Stimulated activated CD8-positive, alpha-beta memory T cell treated with anti-CD3 and anti-CD28 coated beads, Interleukin-15, amount 100 ng/mL, for 48 hours (primary cell): ENCODE measurements at regions not wholly inside any gene's neighbourhood (a gene's known extent, or its start where the extent isn't known, plus 50 kb on each side); places are given as distances from the start of the nearest gene placed in this dataset.
"Not testable (repeated sequence)": the region's sequence is repeated elsewhere in the genome, so short reads cannot be mapped to it uniquely, and the experiment has no call there.

Experiments
- DNase-seq, 2 donors: peaks; one replicate each; pipeline ENCODE4 v3.0.0-alpha.2; 2020; ENCODE audit warnings: low read depth in 2 of 2

GRCh38 chr1:5140136-5140535, 485.7 kb downstream of the AJAP1 start:
- DNase-seq, result no peak

- DNase-seq, result no peak
These were observed 475.4 kb downstream of the AJAP1 start for GRCh38 chr1:5129746-5130355.

- DNase-seq, result no peak
These were observed 470.8 kb downstream of the AJAP1 start for GRCh38 chr1:5125208-5125607.

GRCh38 chr1:5120559-5120958, 466.1 kb downstream of the AJAP1 start:
- no peak for DNase-seq

GRCh38 chr1:5119366-5120234, 465.2 kb downstream of the AJAP1 start:
- DNase-seq, result no peak

GRCh38 chr1:5118771-5119170, 464.4 kb downstream of the AJAP1 start:
- not testable (repeated sequence) for DNase-seq

- DNase-seq, result not testable (repeated sequence)
These were observed 463.9 kb downstream of the AJAP1 start for GRCh38 chr1:5118292-5118691.

GRCh38 chr1:5111581-5111980, 457.2 kb downstream of the AJAP1 start:
- DNase-seq, result no peak

GRCh38 chr1:5110508-5110907, 456.1 kb downstream of the AJAP1 start:
- DNase-seq, result no peak

GRCh38 chr1:5109633-5110032, 455.2 kb downstream of the AJAP1 start:
- DNase-seq, result no peak

GRCh38 chr1:5108740-5109139, 454.3 kb downstream of the AJAP1 start:
- DNase-seq, result no peak

- DNase-seq, result no peak
These were observed 451.3 kb downstream of the AJAP1 start for GRCh38 chr1:5105744-5106143.

- no peak for DNase-seq
These were observed 445.1 kb downstream of the AJAP1 start for GRCh38 chr1:5099558-5099957.

- DNase-seq, result no peak
These were observed 444.6 kb downstream of the AJAP1 start for GRCh38 chr1:5098981-5099385.

- no peak for DNase-seq
These were observed 438.6 kb downstream of the AJAP1 start for GRCh38 chr1:5093042-5093441.

- DNase-seq, result no peak
These were observed 430.3 kb downstream of the AJAP1 start for GRCh38 chr1:5084676-5085075.

- DNase-seq, result no peak
These were observed 412.8 kb downstream of the AJAP1 start for GRCh38 chr1:5067246-5067645.

GRCh38 chr1:5053744-5054143, 399.3 kb downstream of the AJAP1 start:
- DNase-seq, result no peak

- DNase-seq, result no peak
These were observed 374.7 kb downstream of the AJAP1 start for GRCh38 chr1:5029136-5029535.

- no peak for DNase-seq
These were observed 357.8 kb downstream of the AJAP1 start for GRCh38 chr1:5012249-5012648.

- no peak for DNase-seq
These were observed 356.2 kb downstream of the AJAP1 start for GRCh38 chr1:5010656-5011055.

- DNase-seq, result no peak
These were observed 355.8 kb downstream of the AJAP1 start for GRCh38 chr1:5010236-5010635.

- no peak for DNase-seq
These were observed 355.1 kb downstream of the AJAP1 start for GRCh38 chr1:5009376-5010065.
